ENCODE measurements at regions not wholly inside any gene's neighbourhood (a gene's known extent, or its start where the extent isn't known, plus 50 kb on each side); places are given as distances from the start of the nearest gene placed in this dataset.

GRCh38 chr4:120209706-120210105 is 143.1 kb upstream of the MAD2L1 start:
- TF ChIP-seq CEBPB (IDR thresholded peaks at IDR 0.05; ENCODE audit: low read depth, low read length) (no peak), CTCF (conservative IDR thresholded peaks at IDR 0.05; ENCODE audit: low read depth, low read length) (no peak), SMC3 (IDR thresholded peaks at IDR 0.05; ENCODE audit: low read depth, low read length) (no peak), RAD21 (IDR thresholded peaks at IDR 0.05; ENCODE audit: low read length) (no peak), POLR2A (IDR thresholded peaks at IDR 0.05; ENCODE audit: low read depth, low read length) (no peak), BHLHE40 (IDR thresholded peaks at IDR 0.05; ENCODE audit: low read depth, low read length) (no peak), FOS (IDR thresholded peaks at IDR 0.05; ENCODE audit: low read depth, low read length) (no peak), RCOR1 (IDR thresholded peaks at IDR 0.05; ENCODE audit: insufficient replicate concordance, low read length) (no peak), USF2 (IDR thresholded peaks at IDR 0.05; ENCODE audit: low read depth, low read length) (no peak)

Data from IMR-90 (cell line).